ENCODE measurements at regions not wholly inside any gene's neighbourhood (a gene's known extent, or its start where the extent isn't known, plus 50 kb on each side); places are given as distances from the start of the nearest gene placed in this dataset.
"Not testable (repeated sequence)": the region's sequence is repeated elsewhere in the genome, so short reads cannot be mapped to it uniquely, and the experiment has no call there.

GRCh38 chr7:131935180-131935579, 378.8 kb upstream of the PODXL start:
- DNase-seq (ENCODE audit: low read depth) = no peak

- DNase-seq (ENCODE audit: low read depth) = no peak
Observed at GRCh38 chr7:131934452-131934851, 378.0 kb upstream of the PODXL start.

DNA sequence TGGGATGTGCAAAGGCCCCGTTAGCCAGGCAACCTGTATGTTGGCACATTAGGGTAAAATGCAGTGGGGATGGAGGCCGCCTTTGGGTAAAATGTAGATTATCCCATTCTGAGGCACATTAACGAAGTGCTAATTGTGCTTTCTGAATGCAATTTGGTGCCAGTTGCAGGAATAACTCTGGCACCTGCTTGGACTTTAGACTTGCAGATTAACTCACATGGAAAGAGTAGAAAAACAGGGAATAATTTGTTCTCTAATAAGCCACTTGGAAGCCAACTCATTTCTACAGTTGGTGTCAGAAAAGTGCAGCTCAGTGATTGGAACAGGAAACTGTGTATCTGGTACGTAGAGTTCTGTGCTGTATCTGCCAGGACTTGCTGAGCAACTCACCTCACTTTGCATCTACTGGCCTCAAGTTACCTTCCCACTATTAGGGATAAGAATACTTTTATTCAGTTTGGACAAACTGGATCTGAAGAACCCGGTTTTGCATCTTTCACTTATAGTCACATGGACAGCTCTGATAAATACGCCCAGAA, 377.4 kb upstream of the PODXL start:
- no peak for DNase-seq (ENCODE audit: low read depth)

GRCh38 chr7:131933219-131933618, 376.8 kb upstream of the PODXL start:
- DNase-seq (ENCODE audit: low read depth) = not testable (repeated sequence)

DNA sequence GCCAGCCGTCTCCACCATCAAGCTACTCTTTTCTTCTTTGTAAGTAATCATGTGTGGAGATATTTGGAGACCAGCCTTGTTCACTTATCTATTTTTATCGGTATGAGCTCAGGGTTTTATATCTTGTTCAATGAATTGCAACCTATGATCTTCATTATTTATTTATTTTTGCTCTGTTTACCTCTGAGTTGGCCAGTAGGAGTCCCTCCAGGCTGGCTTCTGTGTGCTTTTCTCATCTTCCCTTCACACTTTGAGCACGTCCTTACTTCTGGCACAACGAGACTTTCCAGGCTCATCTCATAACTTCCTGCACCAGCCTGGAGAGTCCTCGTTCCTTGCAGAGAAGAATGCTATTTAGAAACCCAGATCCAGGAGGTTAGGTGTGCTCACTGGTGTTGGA, 375.8 kb upstream of the PODXL start:
- no peak for DNase-seq (ENCODE audit: low read depth)

- DNase-seq (ENCODE audit: low read depth) = no peak
Observed at GRCh38 chr7:131931370-131931769, 374.9 kb upstream of the PODXL start.

- DNase-seq (ENCODE audit: low read depth) = no peak
Observed at GRCh38 chr7:131929632-131930031, 373.2 kb upstream of the PODXL start.

GRCh38 chr7:131927770-131928423, 371.5 kb upstream of the PODXL start:
- no peak for DNase-seq (ENCODE audit: low read depth)

GRCh38 chr7:131925636-131926035, 369.2 kb upstream of the PODXL start:
- no peak for DNase-seq (ENCODE audit: low read depth)

DNA sequence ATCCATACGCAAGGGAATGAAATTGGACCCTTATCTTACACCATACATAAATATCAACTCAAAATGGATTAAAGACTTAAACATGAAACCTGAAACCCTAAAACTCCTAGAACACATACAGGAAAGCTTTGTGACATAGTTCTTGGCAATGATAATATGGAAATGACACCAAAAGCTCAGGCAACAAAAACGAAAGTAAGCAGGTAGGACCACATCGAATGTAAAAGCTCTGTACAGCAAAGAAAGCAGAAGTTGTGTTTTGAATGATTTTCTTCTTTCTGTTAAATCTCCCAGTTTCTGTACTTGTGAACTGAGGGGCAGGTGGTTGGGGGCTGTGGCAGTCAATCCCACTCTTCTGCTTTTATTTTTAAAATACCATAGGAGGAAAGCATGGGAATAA, 368.4 kb upstream of the PODXL start:
- no peak for DNase-seq (ENCODE audit: low read depth)

DNA sequence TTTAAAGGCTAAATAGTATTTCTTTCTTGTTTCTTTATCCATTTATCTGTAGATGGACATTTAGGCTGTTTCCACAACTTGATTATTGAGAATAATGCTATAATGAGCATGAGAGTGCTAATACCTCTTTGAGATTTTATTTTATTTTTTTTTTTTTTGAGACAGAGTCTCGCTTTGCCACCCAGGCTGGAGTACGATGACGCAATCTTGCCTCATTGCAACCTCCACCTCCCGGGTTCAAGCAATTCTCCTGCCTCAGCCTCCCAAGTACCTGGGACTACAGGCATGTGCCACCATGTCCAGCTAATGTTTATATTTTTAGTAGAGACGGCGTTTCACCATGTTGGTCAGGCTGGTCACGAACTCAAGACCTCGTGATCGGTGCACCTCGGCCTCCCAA, 366.5 kb upstream of the PODXL start:
- not testable (repeated sequence) for DNase-seq (ENCODE audit: low read depth)

- no peak for DNase-seq (ENCODE audit: low read depth)
Observed at GRCh38 chr7:131921016-131921415, 364.6 kb upstream of the PODXL start.

GRCh38 chr7:131919920-131920709, 363.7 kb upstream of the PODXL start:
- DNase-seq (ENCODE audit: low read depth) = no peak

GRCh38 chr7:131911112-131911511, 354.7 kb upstream of the PODXL start:
- no peak for DNase-seq (ENCODE audit: low read depth)

GRCh38 chr7:131909151-131909768, 352.8 kb upstream of the PODXL start:
- DNase-seq (ENCODE audit: low read depth) = no peak

DNA sequence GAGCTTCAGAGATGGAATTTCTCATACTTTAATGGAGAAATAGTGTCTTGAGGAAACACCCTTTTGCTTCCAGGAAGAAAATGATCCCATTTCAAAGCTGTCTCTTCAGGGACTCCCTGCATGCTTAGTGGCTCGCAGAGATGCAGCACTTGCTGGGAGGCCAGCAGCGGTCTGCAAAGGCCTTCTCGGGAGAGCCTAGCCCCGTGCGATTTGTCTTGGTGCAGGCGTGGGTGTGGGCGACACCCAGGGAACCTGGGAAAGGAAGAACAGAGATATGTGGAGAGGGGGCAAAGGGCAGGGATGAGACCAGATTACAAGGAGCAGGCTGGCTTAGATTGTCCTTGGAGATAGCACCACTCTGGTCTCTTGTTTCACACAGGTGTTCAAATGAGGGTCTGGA, 352.3 kb upstream of the PODXL start:
- DNase-seq (ENCODE audit: low read depth) = no peak

DNA sequence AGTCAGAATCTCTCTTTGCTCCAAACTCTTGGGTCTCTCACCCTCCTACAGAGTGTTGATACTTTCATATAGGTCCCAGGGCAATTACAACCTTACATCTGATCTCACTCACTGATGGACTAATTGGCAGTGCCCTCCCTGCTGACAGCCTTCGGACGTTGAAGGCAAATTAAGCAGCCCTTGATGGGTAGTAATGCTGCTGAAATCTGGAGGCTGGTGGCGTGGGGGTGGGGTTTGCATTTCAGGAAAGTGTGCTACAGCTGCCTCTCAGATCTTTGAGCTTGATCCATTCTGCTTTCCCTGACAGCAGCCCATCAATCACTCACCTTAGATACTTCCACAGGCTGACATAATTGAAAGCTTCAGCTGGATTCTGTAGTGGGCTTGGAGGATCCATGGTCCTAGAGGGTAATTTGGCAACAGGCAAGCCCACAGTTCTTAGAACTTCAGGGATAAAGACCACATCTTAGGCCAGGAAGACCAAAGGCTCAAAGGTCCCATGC, 349.1 kb upstream of the PODXL start:
- DNase-seq (ENCODE audit: low read depth) = no peak

GRCh38 chr7:131904760-131905327, 348.4 kb upstream of the PODXL start:
- DNase-seq (ENCODE audit: low read depth) = no peak

- no peak for DNase-seq (ENCODE audit: low read depth)
Observed at GRCh38 chr7:131903315-131903714, 346.9 kb upstream of the PODXL start.

- no peak for DNase-seq (ENCODE audit: low read depth)
Observed at GRCh38 chr7:131900785-131901287, 344.4 kb upstream of the PODXL start.

DNA sequence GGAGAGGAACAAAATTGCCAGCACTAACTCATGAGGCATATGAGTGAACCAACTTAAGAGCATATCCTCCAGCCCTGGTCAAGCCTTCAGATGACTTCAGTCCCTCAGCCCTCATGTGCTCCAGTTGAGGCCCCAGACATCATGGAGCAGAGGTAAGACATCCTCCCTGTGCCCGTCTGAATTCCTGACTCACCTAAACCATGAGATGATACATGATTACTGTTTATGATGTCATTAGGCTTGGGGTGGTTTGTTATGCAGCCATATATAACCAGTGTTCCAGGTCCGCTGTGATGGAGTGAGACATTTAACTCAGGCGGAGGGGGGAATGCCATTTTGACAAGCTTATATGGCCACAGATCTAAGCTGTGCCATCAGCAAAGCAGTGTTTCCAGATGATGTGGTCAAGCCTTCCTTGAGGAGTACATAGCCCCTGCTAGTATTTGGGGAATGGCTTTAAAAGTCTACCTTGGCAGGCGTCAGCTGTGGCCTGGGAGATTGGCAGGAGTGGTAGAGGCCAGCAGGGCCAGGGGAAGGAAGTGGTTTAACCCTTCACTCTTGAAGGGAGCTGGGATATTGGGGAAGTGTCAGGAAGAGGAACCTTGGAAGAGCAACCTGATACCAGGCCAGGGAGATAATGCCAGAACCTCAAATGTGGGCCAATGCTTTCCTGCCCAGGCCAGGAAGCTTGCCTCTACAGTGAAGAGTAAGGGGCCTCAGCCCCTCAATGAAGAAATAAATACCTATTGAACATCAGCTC, 343.0 kb upstream of the PODXL start:
- no peak for DNase-seq (ENCODE audit: low read depth)

- DNase-seq (ENCODE audit: low read depth) = no peak
Observed at GRCh38 chr7:131898418-131898817, 342.0 kb upstream of the PODXL start.
